HAP-1 (cell line): ENCODE measurements at regions not wholly inside any gene's neighbourhood (a gene's known extent, or its start where the extent isn't known, plus 50 kb on each side); places are given as distances from the start of the nearest gene placed in this dataset.
"Not testable (repeated sequence)": the region's sequence is repeated elsewhere in the genome, so short reads cannot be mapped to it uniquely, and the experiment has no call there.

Source experiments
- DNase-seq, 2 experiments: peaks; one replicate each; pipeline ENCODE4 v3.0.0-alpha.2; 2016 to 2020; ENCODE audit warnings: low spot score in 2 of 2
- H3K27me3 ChIP-seq: fragments of 250-450 bp; sonication (Bioruptor Pico); 2 replicates; pipeline ENCODE4 v1.5.1; 2020; ENCODE audit warnings: low read depth, mild to moderate bottlenecking, moderate library complexity
- H3K36me3 ChIP-seq: fragments of 250-450 bp; sonication (Bioruptor Pico); replicated peaks from 2 replicates; pipeline ENCODE4 v1.5.1; 2020; ENCODE audit warnings: mild to moderate bottlenecking
- H3K4me1 ChIP-seq: fragments of 250-450 bp; sonication (Bioruptor Pico); 2 replicates; pipeline ENCODE4 v1.5.1; 2020; ENCODE audit warnings: mild to moderate bottlenecking
- H3K4me3 ChIP-seq: fragments of 250-450 bp; sonication (Bioruptor Pico); 2 replicates; pipeline ENCODE4 v1.5.1; 2020; ENCODE audit warnings: mild to moderate bottlenecking, moderate library complexity
- H3K9me3 ChIP-seq: fragments of 250-450 bp; sonication (Bioruptor Pico); 2 replicates; pipeline ENCODE4 v1.5.1; 2020; ENCODE audit warnings: mild to moderate bottlenecking, moderate library complexity
- in situ Hi-C: fragments of 300-500 bp; cut with MboI; formaldehyde crosslinking; loops from 3 replicates; pipeline ENCODE4 v1.14.3; 2020; ENCODE audit warnings: low sequenced_read_pairs, inconsistent platforms, mixed read lengths

- no peak for DNase-seq
- in situ Hi-C loops, result no loop called here
- H3K4me3 ChIP-seq, result no peak overlapping the region
- no peaks in the 10 kb centered on the region for H3K4me1 ChIP-seq
- H3K27me3 ChIP-seq, result peaks cover 12% of the 10 kb centered on the region
- no peaks in the 10 kb centered on the region for H3K9me3 ChIP-seq
- no peaks in the 10 kb centered on the region for H3K36me3 ChIP-seq
Measured at GRCh38 chr2:205867371-205867770, 185.1 kb downstream of the NRP2 start.

DNA sequence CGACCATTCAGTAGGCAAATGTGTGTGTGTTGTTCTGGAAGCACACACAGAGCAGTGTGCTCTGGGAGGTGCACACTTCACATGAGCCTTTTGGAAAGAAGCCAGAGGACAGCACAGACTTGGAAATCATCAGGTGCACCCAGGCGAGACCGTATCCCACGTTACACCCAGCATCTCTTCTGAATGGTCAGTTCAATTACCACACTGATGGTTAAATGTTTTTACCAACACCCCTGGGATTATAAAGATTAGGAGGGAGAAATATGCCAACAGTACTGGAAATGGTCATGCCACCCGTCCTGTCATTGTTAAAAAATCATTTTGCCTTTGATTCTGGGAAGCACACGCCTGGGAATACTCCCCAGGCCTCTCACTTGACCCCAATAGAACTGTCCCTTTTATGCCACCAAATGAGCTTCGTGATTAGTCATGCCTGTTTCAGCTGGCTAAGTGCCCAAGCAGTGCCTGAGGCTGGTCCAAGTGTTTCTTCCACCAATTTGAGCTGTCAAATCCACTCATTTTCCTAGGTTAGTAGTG lies 183.7 kb downstream of the NRP2 start:
- H3K9me3 ChIP-seq, result no peaks in the 10 kb centered on the region
- H3K36me3 ChIP-seq, result no peaks in the 10 kb centered on the region
- DNase-seq, result no peak
- H3K4me1 ChIP-seq, result no peaks in the 10 kb centered on the region
- H3K4me3 ChIP-seq, result no peak overlapping the region
- peaks cover 12% of the 10 kb centered on the region for H3K27me3 ChIP-seq
- in situ Hi-C loops, result no loop called here

- Histone ChIP-seq H3K4me3 (no peak overlapping the region), H3K27me3 (peaks cover 14% of the 10 kb centered on the region), H3K4me1 (no peaks in the 10 kb centered on the region), H3K36me3 (no peaks in the 10 kb centered on the region), H3K9me3 (no peaks in the 10 kb centered on the region)
- in situ Hi-C loops, result no loop called here
- DNase-seq, result no peak
Measured at GRCh38 chr2:205865056-205865455, 182.8 kb downstream of the NRP2 start.

- no peak for DNase-seq
- in situ Hi-C loops, result no loop called here
- H3K27me3 ChIP-seq, result peaks cover 15% of the 10 kb centered on the region
- no peaks in the 10 kb centered on the region for H3K36me3 ChIP-seq
- H3K4me1 ChIP-seq, result no peaks in the 10 kb centered on the region
- H3K4me3 ChIP-seq, result no peak overlapping the region
- H3K9me3 ChIP-seq, result no peaks in the 10 kb centered on the region
Measured at GRCh38 chr2:205864491-205864890, 182.2 kb downstream of the NRP2 start.

DNA sequence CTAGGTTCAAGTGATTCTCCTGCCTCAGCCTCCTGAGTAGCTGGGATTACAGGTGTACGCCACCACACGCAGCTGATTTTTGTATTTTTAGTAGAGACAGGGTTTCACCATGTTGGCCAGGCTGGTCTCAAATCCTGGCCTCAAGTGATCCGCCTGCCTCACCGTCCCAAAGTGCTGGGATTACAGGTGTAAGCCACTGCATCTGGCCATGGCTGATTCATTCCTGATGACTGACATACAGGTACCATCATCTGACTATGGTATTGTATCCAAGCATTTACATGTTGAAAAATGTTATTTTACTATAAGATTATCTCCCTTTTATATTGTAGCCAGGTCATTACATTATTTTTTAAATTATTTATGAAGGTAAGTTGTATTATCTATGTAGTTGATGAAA lies 180.5 kb downstream of the NRP2 start:
- DNase-seq, H3K9me3 ChIP-seq, H3K36me3 ChIP-seq, H3K4me1 ChIP-seq, H3K4me3 ChIP-seq, in situ Hi-C loops: not testable (repeated sequence)
- peaks cover 15% of the 10 kb centered on the region for H3K27me3 ChIP-seq

DNA sequence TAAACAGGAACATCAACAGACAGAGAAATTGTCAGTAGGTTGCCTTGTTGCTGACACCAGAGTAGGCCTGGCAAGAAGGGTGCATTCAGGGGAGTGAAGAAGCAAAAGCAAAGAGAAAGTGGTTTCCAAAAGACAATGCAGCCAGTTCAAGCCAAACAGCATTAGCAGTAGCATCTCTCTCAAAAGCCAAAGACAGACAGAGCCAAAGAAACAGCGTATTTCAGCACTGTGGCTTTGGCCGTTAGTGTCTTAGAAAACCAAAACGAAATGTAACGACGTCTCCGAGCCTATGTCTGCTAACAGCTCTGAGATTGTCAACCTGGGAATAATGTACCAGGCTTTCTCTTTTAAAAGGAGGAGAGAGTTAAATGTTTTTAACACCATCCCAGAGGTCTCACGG lies 178.6 kb downstream of the NRP2 start:
- no peak for DNase-seq
- no peaks in the 10 kb centered on the region for H3K36me3 ChIP-seq
- in situ Hi-C loops, result no loop called here
- H3K4me1 ChIP-seq, result no peaks in the 10 kb centered on the region
- no peaks in the 10 kb centered on the region for H3K9me3 ChIP-seq
- H3K27me3 ChIP-seq, result peaks cover 16% of the 10 kb centered on the region
- no peak overlapping the region for H3K4me3 ChIP-seq

DNA sequence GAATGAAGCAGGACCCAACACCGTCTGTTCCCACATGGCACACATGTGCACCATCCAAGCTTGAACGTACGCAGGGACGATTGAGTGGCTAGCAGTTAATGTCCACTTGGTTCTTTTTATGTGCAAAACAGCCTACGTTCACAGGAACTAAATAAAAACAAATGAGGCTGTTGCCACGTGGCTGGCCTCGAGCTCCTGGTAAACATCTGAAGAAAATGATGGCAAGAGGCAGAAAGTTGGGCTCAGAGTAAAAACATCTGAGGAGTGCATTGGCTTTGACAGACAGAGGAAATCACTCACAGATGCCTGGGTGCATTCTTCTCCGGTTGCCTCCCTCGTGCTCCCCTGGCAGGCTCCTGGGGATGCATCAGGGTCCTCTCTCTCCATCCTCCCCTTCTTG lies 177.9 kb downstream of the NRP2 start:
- in situ Hi-C loops, result no loop called here
- Histone ChIP-seq H3K9me3 (no peaks in the 10 kb centered on the region), H3K4me3 (no peak overlapping the region), H3K36me3 (no peaks in the 10 kb centered on the region), H3K4me1 (no peaks in the 10 kb centered on the region), H3K27me3 (peaks cover 11% of the 10 kb centered on the region)
- DNase-seq, result no peak

- no peak for DNase-seq
- Histone ChIP-seq H3K4me1 (no peaks in the 10 kb centered on the region), H3K27me3 (peaks cover 6% of the 10 kb centered on the region; the same call in 1 of the 2 replicates), H3K4me3 (no peak overlapping the region), H3K9me3 (no peaks in the 10 kb centered on the region; the same call in 1 of the 2 replicates), H3K36me3 (no peaks in the 10 kb centered on the region)
- in situ Hi-C loops, result no loop called here
Measured at GRCh38 chr2:205858881-205859441, 176.7 kb downstream of the NRP2 start.

DNA sequence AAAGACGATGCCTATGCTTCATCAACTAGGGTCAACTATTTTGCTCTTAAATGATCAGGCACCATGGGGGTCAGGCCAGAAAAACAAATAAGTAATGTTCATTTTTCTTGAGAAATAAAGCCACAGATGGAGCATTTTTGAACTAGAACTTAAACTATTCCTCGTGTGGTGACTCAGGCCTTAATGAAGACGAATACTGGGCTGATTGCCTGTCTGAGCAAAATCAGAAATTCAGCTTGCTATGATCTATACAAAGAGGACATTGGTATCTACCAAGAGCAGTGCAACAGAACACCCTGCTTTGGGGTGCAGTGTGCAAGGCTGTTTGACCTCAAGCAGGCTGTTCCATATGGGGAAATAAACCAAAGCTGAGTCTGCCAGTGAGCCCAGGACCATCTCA lies 176.0 kb downstream of the NRP2 start:
- in situ Hi-C loops, result no loop called here
- Histone ChIP-seq H3K9me3 (no peaks in the 10 kb centered on the region; the same call in 1 of the 2 replicates), H3K4me3 (no peak overlapping the region), H3K4me1 (peaks cover 2% of the 10 kb centered on the region), H3K36me3 (no peaks in the 10 kb centered on the region), H3K27me3 (peaks cover 6% of the 10 kb centered on the region; the same call in 1 of the 2 replicates)
- DNase-seq, result no peak

DNA sequence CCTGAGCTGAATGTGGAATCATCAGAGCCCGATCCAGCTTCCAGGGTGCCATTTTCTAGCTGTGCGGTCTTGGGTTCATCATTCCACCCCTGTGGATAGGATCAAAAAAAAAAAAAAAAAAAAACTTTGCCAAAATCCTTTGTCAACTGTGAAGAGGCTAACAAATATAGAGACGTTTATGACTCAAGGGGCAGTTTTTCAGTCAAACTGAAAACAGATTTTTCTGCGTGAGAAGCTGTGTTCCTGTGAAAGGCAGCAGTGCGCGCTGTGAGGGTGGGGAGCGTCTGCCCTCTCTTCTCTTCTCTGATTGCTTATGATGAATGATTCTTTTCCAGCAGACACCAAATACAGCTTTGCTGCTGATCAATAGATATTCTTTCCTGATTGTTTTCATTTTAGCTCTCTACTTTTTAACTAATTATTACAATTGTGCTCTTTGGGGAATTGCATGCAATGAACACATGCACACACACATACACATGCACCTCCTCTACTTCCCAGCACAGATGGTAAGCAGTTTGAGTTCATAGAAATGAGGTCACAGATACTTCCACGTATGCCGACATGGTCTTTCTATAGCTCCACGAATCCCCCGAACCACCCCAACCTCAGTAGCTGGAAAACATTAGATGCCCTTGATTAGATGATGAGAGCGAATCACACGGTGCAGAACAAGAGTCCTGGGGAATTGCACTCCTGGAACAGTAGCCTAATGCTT lies 175.4 kb downstream of the NRP2 start:
- Histone ChIP-seq H3K9me3 (no peaks in the 10 kb centered on the region; the same call in 1 of the 2 replicates), H3K27me3 (peaks cover 6% of the 10 kb centered on the region; the same call in 1 of the 2 replicates), H3K4me1 (peaks cover 8% of the 10 kb centered on the region), H3K4me3 (no peak overlapping the region), H3K36me3 (no peaks in the 10 kb centered on the region)
- in situ Hi-C loops, result no loop called here
- no peak for DNase-seq

DNA sequence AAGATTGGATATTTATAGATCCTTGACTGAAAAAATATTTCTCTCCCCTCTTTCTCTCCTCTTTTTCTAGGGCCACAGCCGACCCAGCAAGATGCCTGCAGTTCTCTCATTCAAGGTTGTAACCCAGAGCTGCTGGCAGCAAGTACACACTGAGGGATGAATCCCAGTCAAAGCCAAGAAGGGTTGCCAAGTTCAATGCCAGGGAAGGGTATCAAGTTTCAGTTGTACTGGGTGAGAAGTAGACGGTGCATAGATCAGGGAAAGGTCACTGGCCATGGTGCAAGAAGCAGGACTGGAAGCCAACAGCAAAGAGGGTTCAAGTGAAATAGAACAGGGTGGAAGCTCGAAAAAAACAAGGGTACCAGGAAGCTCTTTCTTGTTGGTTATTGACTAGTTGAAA lies 170.2 kb downstream of the NRP2 start:
- Histone ChIP-seq H3K9me3 (no peaks in the 10 kb centered on the region; the same call in 1 of the 2 replicates), H3K36me3 (no peaks in the 10 kb centered on the region), H3K4me1 (peaks cover 9% of the 10 kb centered on the region), H3K4me3 (no peak overlapping the region), H3K27me3 (peaks cover 3% of the 10 kb centered on the region; the same call in 1 of the 2 replicates)
- in situ Hi-C loops, result no loop called here
- DNase-seq, result no peak

DNA sequence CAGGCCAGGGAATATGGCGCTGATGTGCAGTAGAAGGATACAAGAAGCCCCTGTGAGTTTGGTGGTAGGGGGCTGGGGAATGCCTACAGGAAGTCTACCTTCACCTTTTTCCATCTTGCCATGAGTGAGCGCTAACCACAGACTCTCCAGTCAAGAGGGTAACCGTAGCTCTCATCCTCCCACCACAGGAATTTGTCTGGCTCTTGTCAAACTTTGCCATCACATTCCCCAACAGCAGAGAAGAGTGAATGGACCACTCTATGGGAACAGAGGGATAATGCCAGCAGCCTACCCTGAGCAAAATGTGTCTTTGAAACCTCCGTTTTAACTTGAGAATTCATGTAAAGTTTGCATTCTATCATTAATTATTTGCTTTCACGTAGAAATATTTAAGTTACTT lies 168.3 kb downstream of the NRP2 start:
- Histone ChIP-seq H3K27me3 (no peaks in the 10 kb centered on the region), H3K9me3 (no peaks in the 10 kb centered on the region; the same call in 1 of the 2 replicates), H3K4me3 (no peak overlapping the region), H3K4me1 (peaks cover 9% of the 10 kb centered on the region), H3K36me3 (no peaks in the 10 kb centered on the region)
- in situ Hi-C loops, result no loop called here
- DNase-seq, result no peak

- no peaks in the 10 kb centered on the region for H3K27me3 ChIP-seq
- H3K9me3 ChIP-seq, result no peaks in the 10 kb centered on the region; the same call in 1 of the 2 replicates
- in situ Hi-C loops, result no loop called here
- H3K4me1 ChIP-seq, result peaks cover 9% of the 10 kb centered on the region
- H3K36me3 ChIP-seq, result no peaks in the 10 kb centered on the region
- no peak for DNase-seq
- H3K4me3 ChIP-seq, result no peak overlapping the region
Measured at GRCh38 chr2:205850132-205850531, 167.8 kb downstream of the NRP2 start.

GRCh38 chr2:205849136-205849535 lies 166.8 kb downstream of the NRP2 start:
- no peak for DNase-seq
- Histone ChIP-seq H3K9me3 (no peaks in the 10 kb centered on the region), H3K27me3 (no peaks in the 10 kb centered on the region)

More at GRCh38 chr2:205849136-205849535, 166.8 kb downstream of the NRP2 start:
- no peaks in the 10 kb centered on the region for H3K36me3 ChIP-seq
- no peak overlapping the region for H3K4me3 ChIP-seq
- in situ Hi-C loops, result no loop called here
- peaks cover 9% of the 10 kb centered on the region for H3K4me1 ChIP-seq
